H1 (cell line): ENCODE measurements at regions not wholly inside any gene's neighbourhood (a gene's known extent, or its start where the extent isn't known, plus 50 kb on each side); places are given as distances from the start of the nearest gene placed in this dataset.

Experiments
- CTCF ChIA-PET: fragments of 300-600 bp; sonication (Branson Sonifier 250); formaldehyde crosslinking; loops from one replicate; lab custom pipeline; 2021; ENCODE audit not compliant: partially characterized antibody; lab: Charles Lee
- POLR2A ChIA-PET: fragments of 300-600 bp; sonication (Branson Sonifier 250); formaldehyde crosslinking; loops from one replicate; lab custom pipeline; 2021; ENCODE audit warnings: inconsistent platforms; ENCODE audit not compliant: partially characterized antibody; lab: Charles Lee
- DNase-seq, 2 experiments: peaks; one replicate each; pipeline versions ENCODE4 v3.0.0 to v3.0.0-alpha.2; 2010 to 2022; ENCODE audit warnings: low spot score in 2 of 2, low read depth in 1 of 2, mixed read lengths in 1 of 2
- FAIRE-seq: peaks from 2 replicates; lab custom pipeline; 2011; peaks lifted over from hg19 to GRCh38; lab: Jason Lieb, UNC
- H2AFZ ChIP-seq: 2 replicates; pipeline ENCODE4 v1.8.1; 2012; ENCODE audit warnings: low read length, inconsistent platforms
- H2AK5ac ChIP-seq: 2 replicates; pipeline ENCODE4 v1.6.1; 2013; ENCODE audit warnings: low read depth, low read length
- H2BK120ac ChIP-seq: replicated peaks from 2 replicates; pipeline ENCODE3; 2013; ENCODE audit warnings: low read depth, low read length, inconsistent platforms
- H2BK12ac ChIP-seq: 2 replicates; pipeline ENCODE4 v1.6.1; 2013; ENCODE audit warnings: low read depth, low read length
- H2BK15ac ChIP-seq: 2 replicates; pipeline ENCODE4 v1.6.1; 2013; ENCODE audit warnings: low read length
- H2BK20ac ChIP-seq: 2 replicates; pipeline ENCODE4 v1.6.1; 2013; ENCODE audit warnings: low read length
- H2BK5ac ChIP-seq: 2 replicates; pipeline ENCODE4 v1.6.1; 2013; ENCODE audit warnings: low read depth, low read length
- H3K14ac ChIP-seq: 2 replicates; pipeline ENCODE4 v1.6.1; 2013; ENCODE audit warnings: inconsistent platforms; ENCODE audit not compliant: insufficient read length
- H3K18ac ChIP-seq: 2 replicates; pipeline ENCODE4 v1.6.1; 2013; ENCODE audit warnings: low read length; ENCODE audit errors: extremely low read depth
- H3K23ac ChIP-seq: 2 replicates; pipeline ENCODE4 v1.6.1; 2013; ENCODE audit warnings: inconsistent platforms; ENCODE audit not compliant: insufficient read length
- H3K23me2 ChIP-seq: 2 replicates; pipeline ENCODE4 v1.6.1; 2013; ENCODE audit warnings: low read depth, low read length
- H3K27ac ChIP-seq: 2 replicates; pipeline ENCODE4 v1.6.1; 2011; ENCODE audit warnings: low read depth, low read length, inconsistent platforms
- H3K27me3 ChIP-seq, 4 experiments: replicated peaks in 1 of 4; 1 replicate in 1 of 4; 2 replicates in 3 of 4; pipeline versions ENCODE4 v1.6.1 to v1.8.1; 2011 to 2013; ENCODE audit warnings: low read length in 3 of 4, mild to moderate bottlenecking in 3 of 4, inconsistent platforms in 2 of 4, mixed read lengths in 2 of 4, moderate library complexity in 1 of 4; ENCODE audit not compliant: control insufficient read depth in 3 of 4, insufficient read depth in 3 of 4; ENCODE audit errors: extremely low read depth in 1 of 4
- H3K36me3 ChIP-seq, 4 experiments: 2 replicates each; pipeline versions ENCODE4 v1.6.1 to v1.8.1; 2011 to 2013; ENCODE audit warnings: mild to moderate bottlenecking in 4 of 4, low read length in 3 of 4, moderate library complexity in 2 of 4, control low read depth in 1 of 4, inconsistent platforms in 1 of 4; ENCODE audit not compliant: insufficient read depth in 4 of 4, control insufficient read depth in 2 of 4
- H3K4ac ChIP-seq: replicated peaks from 2 replicates; pipeline ENCODE3; 2013; ENCODE audit warnings: low read length, low read depth, mixed read lengths, inconsistent platforms; ENCODE audit not compliant: insufficient read length
- H3K4me1 ChIP-seq, 4 experiments: replicated peaks in 1 of 4; 1 replicate in 1 of 4; 2 replicates in 3 of 4; pipeline versions ENCODE4 v1.6.1 to v1.8.1; 2011 to 2013; ENCODE audit warnings: low read length in 3 of 4, inconsistent platforms in 2 of 4, mixed read lengths in 1 of 4; ENCODE audit not compliant: insufficient read depth in 4 of 4, control insufficient read depth in 3 of 4
- H3K4me2 ChIP-seq, 2 experiments: 2 replicates each; pipeline versions ENCODE4 v1.6.1 to v1.8.1; 2011 to 2013; ENCODE audit warnings: low read depth in 2 of 2, low read length in 2 of 2, control low read depth in 1 of 2, inconsistent platforms in 1 of 2, mild to moderate bottlenecking in 1 of 2; ENCODE audit not compliant: insufficient read depth in 1 of 2
- H3K4me3 ChIP-seq, 4 experiments: fragments of 200-600, 300-600 bp in 1 of 4; sonication (generic), shearing (Covaris generic), sonication (Bioruptor Twin) in 1 of 4; 2 replicates each; pipeline versions ENCODE4 v1.5.1 to v1.8.1; 2011 to 2016; ENCODE audit warnings: low read length in 4 of 4, low read depth in 3 of 4, control low read depth in 2 of 4, inconsistent platforms in 2 of 4, mild to moderate bottlenecking in 2 of 4, mixed read lengths in 1 of 4, moderate library complexity in 1 of 4; ENCODE audit not compliant: insufficient read depth in 2 of 4; ENCODE audit errors: extremely low read depth in 1 of 4
- H3K56ac ChIP-seq: replicated peaks from 2 replicates; pipeline ENCODE3; 2013; ENCODE audit warnings: low read depth, mild to moderate bottlenecking, mixed read lengths, low read length, inconsistent platforms; ENCODE audit not compliant: insufficient read length
- H3K79me1 ChIP-seq: 2 replicates; pipeline ENCODE4 v1.6.1; 2013; ENCODE audit warnings: low read depth, low read length, control low read depth
- H3K79me2 ChIP-seq, 2 experiments: 2 replicates each; pipeline versions ENCODE4 v1.6.1 to v1.8.1; 2012 to 2013; ENCODE audit warnings: low read length in 2 of 2, mild to moderate bottlenecking in 2 of 2, inconsistent platforms in 1 of 2; ENCODE audit not compliant: insufficient read depth in 2 of 2, control insufficient read depth in 1 of 2
- H3K9ac ChIP-seq, 4 experiments: replicated peaks in 1 of 4; 1 replicate in 1 of 4; 2 replicates in 3 of 4; pipeline versions ENCODE4 v1.6.1 to v1.8.1; 2011 to 2013; ENCODE audit warnings: low read depth in 3 of 4, low read length in 3 of 4, control low read depth in 2 of 4, mild to moderate bottlenecking in 2 of 4, moderate library complexity in 2 of 4, inconsistent platforms in 1 of 4; ENCODE audit errors: extremely low read depth in 1 of 4
- H3K9me3 ChIP-seq, 2 experiments: 2 replicates each; pipeline versions ENCODE4 v1.6.1 to v1.8.1; 2012 to 2013; ENCODE audit warnings: mild to moderate bottlenecking in 2 of 2, moderate library complexity in 2 of 2, control low read depth in 1 of 2, inconsistent platforms in 1 of 2, low read depth in 1 of 2, low read length in 1 of 2, mixed read lengths in 1 of 2; ENCODE audit not compliant: insufficient read depth in 2 of 2
- H4K20me1 ChIP-seq, 2 experiments: replicated peaks in 1 of 2; 2 replicates each; pipeline versions ENCODE3 to v1.8.1; 2011 to 2013; ENCODE audit warnings: inconsistent platforms in 2 of 2, low read length in 2 of 2, mild to moderate bottlenecking in 1 of 2; ENCODE audit not compliant: insufficient read depth in 2 of 2, control insufficient read depth in 1 of 2
- H4K5ac ChIP-seq: 2 replicates; pipeline ENCODE4 v1.6.1; 2013; ENCODE audit warnings: low read length, low read depth, mixed read lengths, inconsistent platforms; ENCODE audit not compliant: insufficient read length
- H4K8ac ChIP-seq: 2 replicates; pipeline ENCODE4 v1.8.0; 2013; ENCODE audit warnings: mild to moderate bottlenecking, moderate library complexity, low read length, inconsistent platforms; ENCODE audit not compliant: insufficient read depth; ENCODE audit errors: extremely low read depth
- H4K91ac ChIP-seq: replicated peaks from 2 replicates; pipeline ENCODE3; 2013; ENCODE audit warnings: low read length, mixed read lengths, inconsistent platforms; ENCODE audit not compliant: insufficient read length
- CHD1 ChIP-seq: IDR thresholded peaks from 2 replicates; pipeline ENCODE4 v1.6.1; 2012; ENCODE audit warnings: low read depth, low read length, improper control_type of control experiment
- EGR1 ChIP-seq: IDR thresholded peaks from 2 replicates; pipeline ENCODE4 v1.6.1; 2011; ENCODE audit warnings: low read depth, low read length, borderline replicate concordance
- GABPA ChIP-seq: IDR thresholded peaks from 2 replicates; pipeline ENCODE4 v1.6.1; 2011; ENCODE audit warnings: mild to moderate bottlenecking, low read length, moderate library complexity, borderline replicate concordance; ENCODE audit not compliant: insufficient read depth
- HDAC2 ChIP-seq, 2 experiments: fragments of 300-600 bp in 1 of 2; sonication (generic) in 1 of 2; IDR thresholded peaks; 2 replicates each; pipeline ENCODE4 v1.6.1; 2011 to 2012; ENCODE audit warnings: low read depth in 2 of 2, low read length in 2 of 2, mild to moderate bottlenecking in 2 of 2, moderate library complexity in 2 of 2, borderline replicate concordance in 1 of 2, inconsistent platforms in 1 of 2
- NANOG ChIP-seq: IDR thresholded peaks from 2 replicates; pipeline ENCODE4 v1.6.1; 2011; ENCODE audit warnings: low read length, low read depth, mild to moderate bottlenecking, inconsistent platforms; ENCODE audit not compliant: insufficient read depth, poor library complexity, severe bottlenecking
- PHF8 ChIP-seq: fragments of 200-600 bp; sonication (generic); conservative IDR thresholded peaks from 2 replicates; pipeline ENCODE4 v1.7.1; 2012; ENCODE audit warnings: low read depth, mild to moderate bottlenecking, inconsistent platforms, low read length, moderate library complexity
- POLR2A ChIP-seq, 2 experiments: IDR thresholded peaks; 1 replicate in 1 of 2; 2 replicates in 1 of 2; pipeline ENCODE4 v1.6.1; 2011; ENCODE audit warnings: low read depth in 2 of 2, low read length in 2 of 2, mild to moderate bottlenecking in 2 of 2; ENCODE audit errors: control extremely low read depth in 1 of 2
- RBBP5 ChIP-seq: IDR thresholded peaks from 2 replicates; pipeline ENCODE4 v1.7.1; 2012; ENCODE audit warnings: low read depth, mild to moderate bottlenecking, inconsistent platforms, low read length, moderate library complexity, borderline replicate concordance
- SIX5 ChIP-seq: IDR thresholded peaks from 2 replicates; pipeline ENCODE4 v1.6.1; 2011; ENCODE audit warnings: mild to moderate bottlenecking, low read depth, low read length
- SP2 ChIP-seq: IDR thresholded peaks from 2 replicates; pipeline ENCODE4 v1.6.1; 2012; ENCODE audit warnings: mild to moderate bottlenecking, low read length, inconsistent platforms
- TAF7 ChIP-seq: optimal IDR thresholded peaks from 2 replicates; pipeline ENCODE3; 2011; ENCODE audit warnings: low read depth, mild to moderate bottlenecking, inconsistent platforms, low read length, moderate library complexity, borderline replicate concordance
- WGBS, 2 experiments: shearing (Covaris generic) in 1 of 2; methylation state at CpG; one replicate each; pipeline versions ENCODE4 v1.1.6 to v1.1.7; 2013 to 2015; ENCODE audit warnings: low lambda C conversion rate in 2 of 2, mixed read lengths in 2 of 2, inconsistent platforms in 1 of 2, low coverage in 1 of 2, missing lambda C conversion rate in 1 of 2; ENCODE audit not compliant: insufficient replicate concordance in 2 of 2, insufficient coverage in 1 of 2, insufficient read length in 1 of 2; ENCODE audit errors: extremely low coverage in 1 of 2, missing lambda C conversion rate in 1 of 2; 5-methylcytosine and 5-hydroxymethylcytosine counted together
- TF ChIP-seq, protein P1 (sequence below), 3 experiments: IDR thresholded peaks; 1 replicate in 2 of 3; 2 replicates in 1 of 3; pipeline versions ENCODE4 v1.5.1 to v1.6.1; 2011; ENCODE audit warnings: low read length in 3 of 3, mild to moderate bottlenecking in 3 of 3, inconsistent platforms in 2 of 3, low read depth in 1 of 3, moderate library complexity in 1 of 3; ENCODE audit not compliant: insufficient read depth in 1 of 3; ENCODE audit errors: control extremely low read depth in 1 of 3

DNA sequence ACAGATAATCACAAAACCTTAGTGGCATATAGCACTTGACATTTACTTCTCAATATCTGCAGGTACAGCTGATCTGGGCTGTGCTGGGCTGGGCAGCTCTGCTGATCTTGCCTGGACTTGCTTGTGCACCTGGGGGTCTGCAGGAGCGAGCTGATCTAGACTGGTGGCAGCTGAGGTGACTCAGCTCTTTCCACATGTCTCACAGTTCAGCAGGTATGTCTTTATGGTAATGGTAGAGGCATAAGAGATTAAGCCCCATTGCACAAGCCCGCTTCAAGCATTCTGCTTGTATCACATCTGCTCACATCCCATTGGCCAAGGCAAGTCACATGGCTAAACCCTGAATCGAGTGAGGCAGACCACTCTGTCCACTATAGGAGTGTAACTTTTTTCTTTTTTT lies 506.7 kb downstream of the BCOR start:
- Histone ChIP-seq H4K20me1 (no peaks in the 10 kb centered on the region), H3K36me3 (no peaks in the 10 kb centered on the region), H3K14ac (no peak overlapping the region), H3K23ac (no peak overlapping the region), H2BK120ac (no peak overlapping the region), H3K27me3 (no peaks in the 10 kb centered on the region; a peak in 1 of 7 replicates), H4K5ac (no peak overlapping the region), H2BK12ac (no peak overlapping the region), H3K4me1 (no peaks in the 10 kb centered on the region), H3K23me2 (no peaks in the 10 kb centered on the region), H3K27ac (no peak overlapping the region), H3K9ac (no peak overlapping the region), H3K4me3 (no peak overlapping the region), H3K56ac (no peak overlapping the region), H3K79me1 (no peaks in the 10 kb centered on the region), H4K8ac (no peak overlapping the region), H3K18ac (no peak overlapping the region), H3K4ac (no peak overlapping the region), H4K91ac (no peak overlapping the region), H3K79me2 (no peaks in the 10 kb centered on the region), H2BK15ac (no peak overlapping the region), H2AK5ac (no peak overlapping the region), H3K4me2 (no peak overlapping the region), H3K9me3 (no peaks in the 10 kb centered on the region), H2BK20ac (no peak overlapping the region), H2BK5ac (no peak overlapping the region), H2AFZ (no peak overlapping the region)
- POLR2A ChIA-PET = no interaction called here
- WGBS, 2 experiments = 95% methylated on average over 2 of the region's 3 CpGs; no CpG with 5 or more reads in 1 of the 2 experiments
- FAIRE-seq (no peak), DNase-seq (no peak)
- CTCF ChIA-PET = interaction anchor here (0.6 kb wide), 1 partner anchor 338 kb away, joined by 3 read pairs; no protein-coding TSS in a partner anchor
- TF ChIP-seq TAF7 = no peak
- TF ChIP-seq RBBP5 = no peak
- no peak for TF ChIP-seq NANOG
- TF ChIP-seq HDAC2 (IDR thresholded peaks at IDR 0.05; ENCODE audit: borderline replicate concordance in 1 of 2, low read depth in 2 of 2, low read length in 2 of 2) = no peak
- no peak for TF ChIP-seq SP2
- TF ChIP-seq, protein P1, sequence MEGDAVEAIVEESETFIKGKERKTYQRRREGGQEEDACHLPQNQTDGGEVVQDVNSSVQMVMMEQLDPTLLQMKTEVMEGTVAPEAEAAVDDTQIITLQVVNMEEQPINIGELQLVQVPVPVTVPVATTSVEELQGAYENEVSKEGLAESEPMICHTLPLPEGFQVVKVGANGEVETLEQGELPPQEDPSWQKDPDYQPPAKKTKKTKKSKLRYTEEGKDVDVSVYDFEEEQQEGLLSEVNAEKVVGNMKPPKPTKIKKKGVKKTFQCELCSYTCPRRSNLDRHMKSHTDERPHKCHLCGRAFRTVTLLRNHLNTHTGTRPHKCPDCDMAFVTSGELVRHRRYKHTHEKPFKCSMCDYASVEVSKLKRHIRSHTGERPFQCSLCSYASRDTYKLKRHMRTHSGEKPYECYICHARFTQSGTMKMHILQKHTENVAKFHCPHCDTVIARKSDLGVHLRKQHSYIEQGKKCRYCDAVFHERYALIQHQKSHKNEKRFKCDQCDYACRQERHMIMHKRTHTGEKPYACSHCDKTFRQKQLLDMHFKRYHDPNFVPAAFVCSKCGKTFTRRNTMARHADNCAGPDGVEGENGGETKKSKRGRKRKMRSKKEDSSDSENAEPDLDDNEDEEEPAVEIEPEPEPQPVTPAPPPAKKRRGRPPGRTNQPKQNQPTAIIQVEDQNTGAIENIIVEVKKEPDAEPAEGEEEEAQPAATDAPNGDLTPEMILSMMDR (IDR thresholded peaks at IDR 0.05; ENCODE audit: control extremely low read depth in 1 of 3, insufficient read depth in 1 of 3, low read depth in 1 of 3, low read length in 3 of 3) = no peak
- no peak for TF ChIP-seq GABPA
- TF ChIP-seq SIX5 = no peak
- no peak for TF ChIP-seq EGR1
- no peak for TF ChIP-seq CHD1
- TF ChIP-seq POLR2A (IDR thresholded peaks at IDR 0.05; ENCODE audit: control extremely low read depth in 1 of 2, low read depth in 2 of 2, low read length in 2 of 2) = no peak
- TF ChIP-seq PHF8 = no peak
